B cell (primary cell): ENCODE measurements at regions not wholly inside any gene's neighbourhood (a gene's known extent, or its start where the extent isn't known, plus 50 kb on each side); places are given as distances from the start of the nearest gene placed in this dataset.

Source experiments
- ATAC-seq: fragments of 200-7000 bp; cut with Tn5 transposase; one replicate; pipeline ENCODE4 v1.10.0; 2021; ENCODE audit warnings: low read depth, mild to moderate bottlenecking, moderate number of reproducible peaks, moderate library complexity
- CTCF ChIA-PET: fragments of 350-600 bp; sonication (Branson Sonifier 250); formaldehyde crosslinking; loops from one replicate; lab custom pipeline; 2021; ENCODE audit warnings: antibody characterized with exemption, inconsistent platforms; lab: Charles Lee
- POLR2A ChIA-PET: fragments of 350-600 bp; sonication (Branson Sonifier 250); formaldehyde crosslinking; loops from one replicate; lab custom pipeline; 2021; ENCODE audit warnings: antibody characterized with exemption; lab: Charles Lee
- DNase-seq: peaks from one replicate; pipeline ENCODE4 v3.0.0; 2013
- H2AFZ ChIP-seq: 2 replicates; pipeline ENCODE4 v1.6.1; 2012; ENCODE audit warnings: mild to moderate bottlenecking, low read depth, low read length; ENCODE audit not compliant: insufficient read depth, poor library complexity, severe bottlenecking
- H3K27ac ChIP-seq, 2 donors: 1 replicate in 1 of 2; 2 replicates in 1 of 2; pipeline ENCODE4 v1.5.1; 2012 to 2013; ENCODE audit warnings: low read length in 2 of 2, mild to moderate bottlenecking in 2 of 2, moderate library complexity in 1 of 2
- H3K27me3 ChIP-seq, 4 experiments: fragments of 200-600 bp in 1 of 4; sonication (generic) in 1 of 4; replicated peaks in 1 of 4; 1 replicate in 2 of 4; 2 replicates in 2 of 4; pipeline versions ENCODE4 v1.6.1 to v1.7.0; 2013 to 2016; ENCODE audit warnings: low read length in 3 of 4, mild to moderate bottlenecking in 2 of 4, mixed read lengths in 1 of 4, moderate library complexity in 1 of 4; ENCODE audit not compliant: insufficient read depth in 4 of 4, control insufficient read depth in 3 of 4; ENCODE audit errors: control extremely low read depth in 1 of 4
- H3K36me3 ChIP-seq, 2 experiments: replicated peaks in 1 of 2; 1 replicate in 1 of 2; 2 replicates in 1 of 2; pipeline versions ENCODE4 v1.6.1 to v1.7.1; 2013; ENCODE audit warnings: low read length in 1 of 2; ENCODE audit not compliant: insufficient read depth in 2 of 2, control insufficient read depth in 1 of 2; ENCODE audit errors: control extremely low read depth in 1 of 2, extremely low read depth in 1 of 2
- H3K4me1 ChIP-seq, 2 donors: fragments of 200-600 bp in 1 of 2; sonication (generic) in 1 of 2; 1 replicate in 1 of 2; 2 replicates in 1 of 2; pipeline versions ENCODE4 v1.5.1 to v1.6.1; 2013 to 2017; ENCODE audit warnings: low read length in 2 of 2; ENCODE audit not compliant: control insufficient read depth in 2 of 2, insufficient read depth in 2 of 2
- H3K4me2 ChIP-seq: replicated peaks from 2 replicates; pipeline ENCODE3; 2012; ENCODE audit warnings: mild to moderate bottlenecking, low read depth, low read length; ENCODE audit not compliant: poor library complexity, severe bottlenecking
- H3K4me3 ChIP-seq, 5 experiments: fragments of 200-600 bp in 1 of 5; sonication (generic) in 1 of 5; 1 replicate in 3 of 5; 2 replicates in 2 of 5; pipeline versions ENCODE4 v1.5.1 to v1.7.0; 2011 to 2016; ENCODE audit warnings: low read length in 4 of 5, mild to moderate bottlenecking in 4 of 5, low read depth in 2 of 5, control low read depth in 1 of 5, moderate library complexity in 1 of 5; ENCODE audit not compliant: insufficient read depth in 1 of 5; ENCODE audit errors: control extremely low read depth in 1 of 5, extremely low read depth in 1 of 5
- H3K79me2 ChIP-seq: fragments of 200-600 bp; sonication (generic); one replicate; pipeline ENCODE4 v1.6.0; 2016; ENCODE audit warnings: low read length; ENCODE audit not compliant: control insufficient read depth, insufficient read depth
- H3K9ac ChIP-seq: fragments of 200-600 bp; sonication (generic); 2 replicates; pipeline ENCODE4 v1.6.1; 2017; ENCODE audit warnings: mild to moderate bottlenecking, low read length, moderate library complexity
- H3K9me3 ChIP-seq, 3 donors: one replicate each; pipeline versions ENCODE4 v1.6.1 to v1.7.1; 2013; ENCODE audit warnings: low read length in 2 of 3; ENCODE audit not compliant: control insufficient read depth in 2 of 3, insufficient read depth in 1 of 3; ENCODE audit errors: control extremely low read depth in 1 of 3
- H4K20me1 ChIP-seq: 2 replicates; pipeline ENCODE4 v1.6.0; 2012; ENCODE audit warnings: mild to moderate bottlenecking, low read length; ENCODE audit not compliant: insufficient read depth, control insufficient read depth, poor library complexity, severe bottlenecking
- H3K27ac Mint-ChIP-seq: one replicate; pipeline ENCODE4 v1.8.0; 2021; ENCODE audit warnings: mixed read lengths
- H3K27me3 Mint-ChIP-seq: one replicate; pipeline ENCODE4 v1.8.0; 2021; ENCODE audit warnings: mixed read lengths
- H3K4me1 Mint-ChIP-seq: one replicate; pipeline ENCODE4 v1.8.0; 2021; ENCODE audit warnings: mixed read lengths
- H3K4me3 Mint-ChIP-seq: one replicate; pipeline ENCODE4 v1.8.0; 2021; ENCODE audit warnings: mixed read lengths
- H3K9me3 Mint-ChIP-seq: one replicate; pipeline ENCODE4 v1.8.0; 2022; ENCODE audit warnings: mixed read lengths; ENCODE audit not compliant: insufficient read depth
- EZH2 ChIP-seq: IDR thresholded peaks from 2 replicates; pipeline ENCODE4 v1.6.1; 2012; ENCODE audit warnings: borderline replicate concordance, low read depth, mild to moderate bottlenecking, moderate library complexity, low read length; ENCODE audit not compliant: insufficient read depth, poor library complexity, severe bottlenecking
- WGBS: methylation state at CpG from one replicate; pipeline ENCODE4 v1.1.5; 2013; ENCODE audit warnings: missing lambda C conversion rate; ENCODE audit not compliant: insufficient coverage; 5-methylcytosine and 5-hydroxymethylcytosine counted together
- intact Hi-C: fragments of 100-400 bp; cut with micrococcal nuclease; formaldehyde crosslinking; loops from one replicate; pipeline ENCODE4 v1.10.0; 2022
- TF ChIP-seq, protein P1 (sequence below): fragments of 200-600 bp; IDR thresholded peaks from one replicate; pipeline ENCODE4 v1.8.0; 2022; ENCODE audit warnings: antibody characterized with exemption, mild to moderate bottlenecking

DNA sequence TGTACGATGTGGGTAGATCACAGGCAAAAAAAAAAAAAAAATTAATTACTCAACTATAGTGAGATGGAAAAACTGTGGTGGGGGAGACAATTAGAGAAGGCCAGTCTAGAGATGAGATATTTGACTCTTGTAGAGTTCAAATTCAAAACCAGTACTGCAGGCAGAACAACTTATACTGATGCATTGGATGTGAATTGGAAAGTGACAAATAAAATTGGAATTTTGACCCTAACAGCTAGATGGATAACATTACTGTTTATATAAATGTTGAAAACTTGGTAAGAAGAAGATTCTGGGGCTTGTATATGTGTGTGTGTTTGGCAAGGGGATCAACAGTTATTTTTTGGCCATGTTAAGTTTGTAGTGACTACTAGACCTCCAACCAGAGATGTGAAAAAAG, 256.9 kb downstream of the RND3 start:
- CTCF ChIA-PET = no interaction called here
- H3K27ac ChIP-seq = no peak overlapping the region
- ATAC-seq = no peak
- no CpG with 5 or more reads among the region's 1 CpG for WGBS
- no peak overlapping the region for H3K9ac ChIP-seq
- H3K4me3 ChIP-seq = no peak overlapping the region
- Mint-ChIP-seq H3K27me3 (no peaks in the 10 kb centered on the region), H3K4me3 (no peak overlapping the region), H3K27ac (no peak overlapping the region), H3K4me1 (no peaks in the 10 kb centered on the region), H3K9me3 (no peaks in the 10 kb centered on the region)
- no peaks in the 10 kb centered on the region for H3K4me1 ChIP-seq
- H3K27me3 ChIP-seq = no peaks in the 10 kb centered on the region
- intact Hi-C loops = no loop called here
- H3K9me3 ChIP-seq = no peaks in the 10 kb centered on the region
- H2AFZ ChIP-seq = no peak overlapping the region
- no peak for TF ChIP-seq EZH2
- TF ChIP-seq, protein P1, sequence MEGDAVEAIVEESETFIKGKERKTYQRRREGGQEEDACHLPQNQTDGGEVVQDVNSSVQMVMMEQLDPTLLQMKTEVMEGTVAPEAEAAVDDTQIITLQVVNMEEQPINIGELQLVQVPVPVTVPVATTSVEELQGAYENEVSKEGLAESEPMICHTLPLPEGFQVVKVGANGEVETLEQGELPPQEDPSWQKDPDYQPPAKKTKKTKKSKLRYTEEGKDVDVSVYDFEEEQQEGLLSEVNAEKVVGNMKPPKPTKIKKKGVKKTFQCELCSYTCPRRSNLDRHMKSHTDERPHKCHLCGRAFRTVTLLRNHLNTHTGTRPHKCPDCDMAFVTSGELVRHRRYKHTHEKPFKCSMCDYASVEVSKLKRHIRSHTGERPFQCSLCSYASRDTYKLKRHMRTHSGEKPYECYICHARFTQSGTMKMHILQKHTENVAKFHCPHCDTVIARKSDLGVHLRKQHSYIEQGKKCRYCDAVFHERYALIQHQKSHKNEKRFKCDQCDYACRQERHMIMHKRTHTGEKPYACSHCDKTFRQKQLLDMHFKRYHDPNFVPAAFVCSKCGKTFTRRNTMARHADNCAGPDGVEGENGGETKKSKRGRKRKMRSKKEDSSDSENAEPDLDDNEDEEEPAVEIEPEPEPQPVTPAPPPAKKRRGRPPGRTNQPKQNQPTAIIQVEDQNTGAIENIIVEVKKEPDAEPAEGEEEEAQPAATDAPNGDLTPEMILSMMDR = no peak
- no peaks in the 10 kb centered on the region for H3K36me3 ChIP-seq
- no peak overlapping the region for H3K4me2 ChIP-seq
- DNase-seq = no peak
- H3K79me2 ChIP-seq = no peaks in the 10 kb centered on the region
- POLR2A ChIA-PET = no interaction called here
- H4K20me1 ChIP-seq = no peaks in the 10 kb centered on the region

DNA sequence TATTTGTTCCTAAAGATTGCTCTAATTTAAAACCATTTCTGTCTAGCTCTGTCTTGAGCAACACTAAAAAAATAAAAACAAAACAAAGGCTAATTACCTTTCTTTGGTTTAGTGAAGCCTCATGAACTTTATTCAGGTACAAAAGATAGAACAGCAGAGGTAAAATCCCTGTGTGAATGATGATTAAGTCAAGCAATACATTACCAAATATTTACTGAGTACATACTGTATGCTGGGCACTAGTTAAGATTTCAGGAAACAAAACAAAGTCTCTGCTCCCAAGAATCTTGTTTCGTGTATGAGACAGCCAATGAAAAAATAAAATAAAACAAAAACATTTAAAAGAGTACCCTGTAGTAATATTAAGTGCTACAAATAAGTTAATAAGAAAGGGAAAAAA, 257.5 kb downstream of the RND3 start:
- H3K27ac Mint-ChIP-seq = no peak overlapping the region
- ATAC-seq (no peak), DNase-seq (no peak)
- H3K4me1 Mint-ChIP-seq = no peaks in the 10 kb centered on the region
- TF ChIP-seq, protein P1 = no peak
- TF ChIP-seq EZH2 = no peak
- Histone ChIP-seq H3K4me1 (no peaks in the 10 kb centered on the region), H2AFZ (no peak overlapping the region), H3K9ac (no peak overlapping the region), H3K9me3 (no peaks in the 10 kb centered on the region), H3K4me3 (no peak overlapping the region), H3K4me2 (no peak overlapping the region), H3K79me2 (no peaks in the 10 kb centered on the region), H3K36me3 (no peaks in the 10 kb centered on the region), H3K27ac (no peak overlapping the region), H3K27me3 (no peaks in the 10 kb centered on the region), H4K20me1 (no peaks in the 10 kb centered on the region)
- POLR2A ChIA-PET = no interaction called here
- intact Hi-C loops = no loop called here
- no CpG with 5 or more reads among the region's 1 CpG for WGBS
- H3K27me3 Mint-ChIP-seq = no peaks in the 10 kb centered on the region
- no peaks in the 10 kb centered on the region for H3K9me3 Mint-ChIP-seq
- CTCF ChIA-PET = no interaction called here
- H3K4me3 Mint-ChIP-seq = no peak overlapping the region
